ENCODE measurements at regions not wholly inside any gene's neighbourhood (a gene's known extent, or its start where the extent isn't known, plus 50 kb on each side); places are given as distances from the start of the nearest gene placed in this dataset.

DNA sequence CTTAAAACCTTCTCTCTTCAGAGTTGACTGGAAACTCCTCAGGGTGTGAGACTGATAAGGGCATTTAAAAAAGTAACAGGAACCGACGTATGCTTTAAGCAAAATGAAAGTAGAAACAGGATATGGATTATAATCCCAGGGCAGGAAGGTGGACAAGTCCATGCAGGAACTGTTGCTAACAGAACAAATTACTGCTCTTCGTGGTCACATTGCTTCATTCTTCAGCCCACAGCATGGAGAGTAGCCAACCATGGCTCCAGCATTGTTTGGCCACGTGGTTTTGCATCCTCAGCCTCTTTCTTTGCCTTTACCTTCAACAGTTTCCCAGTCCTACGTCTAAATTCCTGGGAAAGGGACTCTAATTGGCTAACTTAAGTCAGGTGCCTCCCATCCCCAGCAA, 563.1 kb upstream of the ISX start:
- no peak for TF ChIP-seq CTCF (conservative IDR thresholded peaks at IDR 0.05; ENCODE audit: low read depth)
- CTCF ChIA-PET, result no interaction called here
- no peak for DNase-seq (ENCODE audit: low spot score)
- POLR2A ChIA-PET (ENCODE audit: low non-redundant PET), result no interaction called here
- no peak overlapping the region for H3K27ac ChIP-seq

DNA sequence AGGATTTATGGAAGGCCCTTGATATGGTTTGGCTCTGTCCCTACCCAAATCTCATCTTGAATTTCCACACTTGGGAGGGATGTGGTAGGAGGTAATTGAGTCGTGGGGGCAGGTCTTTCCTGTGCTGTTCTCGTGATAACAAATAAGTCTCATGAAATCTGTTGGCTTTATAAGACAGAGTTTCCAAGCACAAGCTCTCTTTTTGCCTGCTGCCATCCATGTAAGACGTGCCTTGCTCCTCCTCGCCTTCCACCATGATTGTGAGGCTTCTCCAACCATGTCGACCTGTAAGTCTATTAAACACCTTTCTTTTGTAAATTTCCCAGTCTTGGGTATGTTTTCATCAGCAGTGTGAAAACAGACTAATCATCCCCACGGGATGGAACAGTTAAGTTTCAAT, 557.2 kb upstream of the ISX start:
- ChIA-PET CTCF (no interaction called here), POLR2A (ENCODE audit: low non-redundant PET) (no interaction called here)
- no peak overlapping the region for H3K27ac ChIP-seq
- DNase-seq (ENCODE audit: low spot score), result no peak
- no peak for TF ChIP-seq CTCF (conservative IDR thresholded peaks at IDR 0.05; ENCODE audit: low read depth)

- no peak for DNase-seq (ENCODE audit: low spot score)
- no peak for TF ChIP-seq CTCF (conservative IDR thresholded peaks at IDR 0.05; ENCODE audit: low read depth)
- ChIA-PET POLR2A (ENCODE audit: low non-redundant PET) (no interaction called here), CTCF (no interaction called here)
- H3K27ac ChIP-seq, result no peak overlapping the region
Measured at GRCh38 chr22:34526681-34527080, 539.3 kb upstream of the ISX start.

- no peak for DNase-seq (ENCODE audit: low spot score)
- CTCF ChIA-PET, result interaction anchor here (0.6 kb wide), 1 partner anchor 33 kb away, joined by 3 read pairs; no protein-coding TSS in a partner anchor
- POLR2A ChIA-PET (ENCODE audit: low non-redundant PET), result no interaction called here
- no peak overlapping the region for H3K27ac ChIP-seq
- TF ChIP-seq CTCF (conservative IDR thresholded peaks at IDR 0.05; ENCODE audit: low read depth), result no peak
Measured at GRCh38 chr22:34534101-34534500, 531.9 kb upstream of the ISX start.

- POLR2A ChIA-PET (ENCODE audit: low non-redundant PET), result no interaction called here
- no peak for DNase-seq (ENCODE audit: low spot score)
- CTCF ChIA-PET, result interaction anchor here (0.7 kb wide), 1 partner anchor 289 kb away, joined by 3 read pairs; no protein-coding TSS in a partner anchor
- no peak for TF ChIP-seq CTCF (conservative IDR thresholded peaks at IDR 0.05; ENCODE audit: low read depth)
- no peak overlapping the region for H3K27ac ChIP-seq
Measured at GRCh38 chr22:34567367-34567766, 498.6 kb upstream of the ISX start.

DNA sequence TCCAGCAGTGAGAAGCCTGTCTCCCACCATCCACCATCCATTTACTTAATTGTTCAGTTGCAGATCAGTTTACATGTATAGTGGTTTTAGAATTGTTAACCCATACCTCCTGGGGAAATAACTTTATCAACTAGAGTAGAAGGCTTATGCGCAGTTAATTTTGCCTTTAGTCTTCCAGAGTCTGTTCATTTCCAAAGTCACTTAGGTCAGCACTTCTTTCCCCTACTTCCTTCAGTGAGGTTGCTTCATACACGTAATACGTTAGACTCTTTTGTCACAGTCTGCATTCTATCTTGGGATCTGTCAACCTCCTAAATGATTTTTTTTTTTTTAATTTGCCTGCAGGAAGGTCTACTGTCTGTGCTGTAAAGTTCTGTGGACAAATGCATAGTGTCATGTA, 495.6 kb upstream of the ISX start:
- CTCF ChIA-PET, result no interaction called here
- no peak for TF ChIP-seq CTCF (conservative IDR thresholded peaks at IDR 0.05; ENCODE audit: low read depth)
- POLR2A ChIA-PET (ENCODE audit: low non-redundant PET), result no interaction called here
- no peak overlapping the region for H3K27ac ChIP-seq
- DNase-seq (ENCODE audit: low spot score), result no peak

DNA sequence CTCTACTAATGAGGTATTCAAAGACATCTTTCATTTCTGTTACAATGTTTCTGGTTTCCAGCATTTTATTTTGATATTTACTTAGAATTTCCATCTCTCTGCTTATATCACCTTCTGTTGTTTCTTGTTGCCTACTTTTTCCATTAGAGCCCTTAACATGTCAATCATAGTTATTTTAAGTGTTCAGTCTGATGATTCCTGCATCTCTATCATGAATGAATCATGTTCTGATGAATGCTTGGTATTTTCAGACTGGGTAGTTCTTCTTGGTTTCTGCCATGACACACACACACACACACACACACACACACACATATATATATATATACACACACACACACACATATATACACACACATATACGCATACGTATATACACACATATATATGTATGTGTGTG, 486.4 kb upstream of the ISX start:
- POLR2A ChIA-PET (ENCODE audit: low non-redundant PET), result no interaction called here
- no peak for TF ChIP-seq CTCF (conservative IDR thresholded peaks at IDR 0.05; ENCODE audit: low read depth)
- CTCF ChIA-PET, result no interaction called here
- no peak for DNase-seq (ENCODE audit: low spot score)
- H3K27ac ChIP-seq, result no peak overlapping the region
